HG02798 (cell line): ENCODE measurements at regions not wholly inside any gene's neighbourhood (a gene's known extent, or its start where the extent isn't known, plus 50 kb on each side); places are given as distances from the start of the nearest gene placed in this dataset.

ENCODE experiments used
- ATAC-seq: cut with Tn5 transposase; IDR thresholded peaks from one replicate; pipeline ENCODE4 v1.9.1; 2021; ENCODE audit warnings: mild to moderate bottlenecking; ENCODE audit not compliant: unreplicated experiment, poor library complexity

DNA sequence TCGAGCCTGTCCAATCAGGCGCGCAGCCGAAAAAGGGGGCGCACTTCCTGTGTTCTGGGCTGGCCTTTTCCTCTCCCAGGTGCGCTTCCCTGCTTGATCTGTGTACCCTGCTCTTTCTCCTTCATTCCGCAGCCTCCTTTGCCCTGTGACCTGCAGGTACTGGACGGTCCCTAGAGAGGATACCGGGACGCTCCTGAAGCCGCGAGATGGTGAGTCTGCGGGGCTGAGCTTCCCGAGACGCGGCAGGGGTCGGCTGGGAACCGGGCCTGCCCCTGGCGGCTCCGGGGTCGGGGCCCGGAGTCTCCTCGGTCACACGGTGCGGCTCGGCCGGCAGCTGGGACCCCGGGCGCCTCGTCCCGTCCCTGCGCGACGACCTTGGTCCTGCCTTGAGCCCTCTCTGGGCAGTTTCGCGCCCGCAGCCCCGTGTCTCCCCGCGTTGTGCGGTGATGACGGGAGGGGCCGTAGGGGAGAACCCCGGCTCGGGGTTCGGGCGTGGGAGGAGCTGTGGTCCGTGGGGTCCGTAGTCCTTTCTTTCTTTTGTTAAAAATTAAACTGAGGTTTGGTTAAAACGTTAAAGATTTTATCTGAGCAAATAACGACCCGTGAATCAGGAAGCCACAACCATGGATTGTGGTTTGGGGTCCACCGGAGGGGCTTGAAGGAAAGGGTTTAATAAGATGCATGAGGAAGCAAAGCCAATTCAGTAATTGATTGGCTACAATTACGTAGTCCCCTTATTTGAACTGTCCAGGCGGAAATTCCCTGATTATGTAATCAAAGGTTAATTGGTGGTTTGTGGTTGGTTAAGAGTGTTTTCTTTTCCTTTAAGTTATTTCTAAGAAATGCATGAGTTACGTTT is 172.8 kb upstream of the ZNF267 start:
- ATAC-seq = peak; percentile 47

DNA sequence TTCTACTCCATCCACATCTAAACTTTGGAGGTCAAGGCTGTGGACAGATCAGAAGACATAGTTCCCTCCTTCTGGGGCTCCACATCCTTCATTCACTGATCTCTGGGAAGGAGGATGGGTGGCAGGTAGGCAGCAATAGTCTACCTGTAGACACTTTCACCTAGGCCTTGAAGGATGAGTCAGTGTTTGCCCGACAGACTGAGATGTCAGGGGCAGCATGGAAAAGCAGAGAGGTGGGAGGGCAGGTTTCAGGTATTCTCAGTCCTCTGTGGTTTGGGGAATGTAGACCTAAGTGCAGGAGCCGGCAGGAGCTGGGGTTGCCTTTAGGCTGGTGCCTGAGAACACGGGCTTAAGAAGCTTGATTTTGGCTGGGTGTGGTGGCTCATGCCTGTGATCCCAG is 171.9 kb upstream of the ZNF267 start:
- no peak for ATAC-seq

DNA sequence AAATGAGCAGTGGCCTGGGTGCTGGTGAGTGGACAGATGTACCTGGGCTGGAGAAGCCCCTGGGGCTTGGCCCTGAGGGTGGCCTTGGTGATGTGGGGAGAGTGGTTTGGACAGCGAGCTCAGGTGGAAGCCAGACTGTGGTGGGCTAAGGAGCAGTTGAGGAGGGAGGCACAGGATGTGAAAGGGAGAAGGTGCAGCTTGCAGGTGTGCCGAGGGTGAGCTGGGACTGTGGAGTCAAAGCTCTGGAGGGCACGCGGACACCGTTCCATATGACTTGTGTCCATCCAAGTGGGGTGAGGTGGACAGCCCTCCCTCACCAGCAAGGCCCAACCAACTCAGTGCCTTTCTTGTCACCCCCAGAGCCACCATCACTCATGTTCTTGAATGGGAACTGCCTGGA is 170.8 kb upstream of the ZNF267 start:
- ATAC-seq = no peak

DNA sequence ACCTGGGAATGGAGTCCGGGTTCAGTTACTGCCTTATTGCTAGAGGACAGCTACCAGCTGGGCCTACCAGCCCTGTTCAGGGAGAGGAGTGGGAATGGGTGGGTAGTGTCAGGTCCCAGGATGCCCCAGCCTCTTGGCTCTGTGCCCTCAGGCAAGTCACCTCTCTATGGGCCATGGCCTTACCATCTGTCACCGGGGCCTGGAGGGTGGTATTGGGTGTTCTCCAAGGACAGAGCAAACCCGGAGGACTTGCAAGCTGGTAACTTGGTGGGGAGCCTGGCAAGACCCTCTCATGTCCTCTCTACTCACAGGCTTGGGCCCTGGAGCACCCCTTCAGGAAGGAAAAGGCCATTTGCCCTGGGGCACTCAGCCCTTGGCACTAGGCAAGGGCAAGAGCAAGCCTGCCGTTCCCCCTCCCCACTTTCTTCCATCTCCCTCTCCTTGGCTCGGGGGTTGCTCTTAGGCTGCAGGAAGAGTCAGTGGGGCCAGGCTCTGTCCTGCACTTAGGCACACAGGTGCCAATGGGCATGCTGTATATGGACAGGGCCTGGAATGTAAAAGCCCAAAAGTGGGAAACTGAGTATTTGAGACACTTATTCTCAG is 170.0 kb upstream of the ZNF267 start:
- ATAC-seq = no peak

DNA sequence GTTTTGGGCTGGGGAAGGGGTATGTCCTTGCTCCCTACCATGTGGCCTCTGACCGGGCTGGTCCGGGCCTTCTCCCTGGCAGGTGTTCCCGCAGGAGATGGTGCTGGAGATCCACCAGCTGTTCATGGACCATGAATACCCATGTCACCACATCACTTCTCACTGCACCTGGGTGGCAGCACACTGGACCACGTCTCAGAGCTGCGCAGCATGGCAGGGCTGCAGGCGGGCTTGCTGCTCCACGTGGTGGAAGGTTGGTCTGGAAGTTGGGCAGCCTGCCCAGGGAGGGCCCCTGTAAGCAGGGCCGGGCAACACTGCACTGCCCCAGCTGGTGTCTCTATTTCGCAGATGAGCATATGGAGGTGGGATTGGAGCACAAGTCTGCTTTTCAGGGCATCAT is 169.5 kb upstream of the ZNF267 start:
- no peak for ATAC-seq

DNA sequence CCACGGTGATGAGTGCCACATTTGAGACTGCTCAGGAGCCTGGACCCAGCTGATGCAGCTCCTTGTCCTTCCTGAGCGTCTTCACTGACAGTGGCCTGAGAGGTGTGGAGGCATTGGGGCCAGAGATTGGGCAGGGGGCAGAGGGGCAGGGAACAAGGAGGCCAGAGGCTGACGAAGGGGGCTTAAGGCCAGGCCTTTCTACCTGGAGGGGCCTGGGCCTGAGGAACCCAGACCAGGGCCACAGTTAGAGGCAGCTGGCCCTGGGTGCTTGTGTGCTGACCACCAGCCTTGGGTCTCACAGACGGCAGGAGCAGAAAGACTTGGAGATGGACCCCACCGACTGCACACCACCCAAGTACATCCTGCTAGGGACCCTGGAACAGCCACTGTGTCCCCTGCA is 168.2 kb upstream of the ZNF267 start:
- ATAC-seq = no peak

DNA sequence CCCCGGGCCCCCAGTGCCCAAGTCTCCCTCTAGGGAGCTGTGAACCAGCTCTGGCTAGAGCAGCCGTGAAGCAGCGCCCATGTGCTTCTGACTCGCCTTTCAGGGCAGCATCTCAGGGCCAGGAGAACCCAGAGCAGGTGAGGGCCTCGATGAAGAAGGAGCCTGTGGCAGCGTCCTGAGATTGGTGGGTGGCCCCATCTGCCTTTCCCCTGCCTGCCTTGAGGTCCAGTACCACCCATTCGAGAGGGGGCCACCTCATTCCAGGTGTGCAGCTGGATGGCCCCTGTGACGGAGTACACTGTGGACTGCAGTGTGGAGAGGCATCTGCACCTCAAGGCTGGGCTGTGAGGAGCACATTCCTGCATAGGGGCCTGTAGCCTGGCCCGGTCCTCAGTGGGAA is 167.3 kb upstream of the ZNF267 start:
- no peak for ATAC-seq

DNA sequence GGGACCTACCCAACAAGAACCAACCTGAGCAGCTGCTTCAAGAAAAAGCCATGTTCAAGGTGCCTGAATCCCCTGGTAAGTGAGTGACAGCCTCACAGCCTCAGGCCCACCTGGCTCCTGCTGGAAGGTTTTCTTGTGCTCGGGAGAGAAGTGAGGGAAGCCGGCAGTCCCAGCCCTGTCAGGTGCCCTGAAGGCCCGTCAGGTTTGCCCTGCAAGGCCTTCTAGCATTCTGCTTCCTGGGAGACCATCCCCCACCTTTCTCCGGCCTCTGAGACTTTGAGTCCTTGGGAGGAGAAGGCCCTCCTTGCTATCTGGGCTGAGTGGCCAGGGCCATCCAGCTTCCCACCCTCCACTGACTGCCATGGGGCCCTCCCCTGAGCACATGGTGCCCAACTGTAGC is 166.7 kb upstream of the ZNF267 start:
- ATAC-seq = no peak

DNA sequence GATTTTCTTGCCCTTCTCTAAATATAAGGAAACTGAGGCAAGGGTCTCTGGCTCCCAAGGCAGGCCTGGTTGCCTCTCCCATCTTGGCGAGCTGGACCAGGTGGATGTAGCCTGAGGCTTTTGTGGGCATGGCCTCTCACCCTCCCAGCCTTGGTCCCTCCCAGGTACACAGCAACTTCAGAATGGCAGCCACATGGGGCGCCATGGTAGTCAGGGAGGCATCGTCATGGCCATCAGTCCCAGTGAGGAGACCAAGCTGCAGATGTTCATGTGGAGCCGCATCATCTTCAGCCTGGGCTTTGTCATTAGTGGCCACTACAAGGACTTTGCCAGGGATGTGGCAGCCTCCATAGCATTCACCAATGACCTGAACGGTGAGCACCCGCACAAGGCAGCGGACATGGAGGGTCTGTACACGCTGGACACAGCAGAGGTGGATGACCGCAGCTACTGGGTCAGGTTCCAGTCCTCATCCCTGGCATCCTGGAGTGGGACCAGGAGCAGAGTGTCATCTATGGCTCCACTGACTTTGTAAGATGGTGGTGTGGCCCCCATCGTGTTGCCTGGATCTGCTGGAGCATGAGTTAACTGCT is 165.8 kb upstream of the ZNF267 start:
- no peak for ATAC-seq

DNA sequence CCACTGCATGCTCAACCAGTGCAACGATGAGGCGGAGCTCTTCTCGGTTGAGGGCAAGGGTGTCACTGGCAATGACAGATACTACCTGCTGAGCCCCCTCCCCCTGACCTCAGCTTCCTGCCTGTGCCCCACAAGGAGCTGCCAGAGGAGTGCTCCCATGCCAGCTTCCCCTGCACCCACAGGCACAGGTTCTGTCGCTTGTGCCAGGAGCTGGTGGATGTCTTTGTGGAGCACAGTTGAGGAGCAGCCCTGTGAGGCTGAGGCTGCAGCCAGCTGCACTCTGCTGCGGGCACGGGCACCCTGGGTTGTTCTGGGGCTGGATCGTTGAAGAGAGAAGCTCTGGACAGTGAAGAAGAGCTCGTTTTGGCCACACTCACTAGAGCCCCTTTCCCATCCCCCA is 165.3 kb upstream of the ZNF267 start:
- no peak for ATAC-seq

DNA sequence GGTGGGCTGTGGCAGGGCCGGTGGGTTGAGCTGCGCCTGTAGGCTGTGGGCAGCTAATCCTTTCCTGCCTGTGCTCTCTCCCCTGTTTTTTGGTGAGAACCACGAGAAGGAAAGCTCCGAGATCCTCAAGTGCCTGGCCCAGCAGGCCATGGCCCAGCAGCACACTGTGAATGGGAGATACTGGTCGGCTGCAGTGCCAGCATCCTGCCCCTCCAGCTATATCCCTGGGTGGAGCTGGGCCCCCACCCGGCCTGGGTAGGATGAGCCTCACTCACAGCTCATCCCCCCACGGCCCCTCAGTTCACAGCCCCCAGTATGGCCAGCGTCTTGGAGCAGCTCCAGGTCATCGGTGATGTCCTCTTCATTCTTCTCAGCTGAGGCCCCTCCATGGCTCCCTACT is 164.4 kb upstream of the ZNF267 start:
- ATAC-seq = no peak

DNA sequence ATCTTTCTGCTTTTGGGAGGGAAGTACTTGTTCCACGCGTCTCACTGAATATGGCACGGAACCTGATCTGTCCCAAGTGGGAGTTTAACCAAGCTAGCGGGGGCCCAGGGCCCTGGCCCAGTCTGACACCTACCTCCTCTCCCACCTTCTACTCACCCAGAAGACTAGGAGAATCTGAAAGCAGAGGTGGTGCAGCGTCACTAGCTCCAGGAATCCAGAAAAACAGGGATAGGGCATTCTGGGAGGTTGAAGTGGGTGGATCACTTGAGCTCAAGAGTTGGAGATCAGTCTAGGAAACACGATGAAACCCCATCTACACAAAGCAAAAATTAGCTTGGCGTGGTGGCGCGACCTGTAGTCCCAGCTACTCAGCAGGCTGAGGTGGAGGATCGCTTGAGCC is 163.5 kb upstream of the ZNF267 start:
- no peak for ATAC-seq

DNA sequence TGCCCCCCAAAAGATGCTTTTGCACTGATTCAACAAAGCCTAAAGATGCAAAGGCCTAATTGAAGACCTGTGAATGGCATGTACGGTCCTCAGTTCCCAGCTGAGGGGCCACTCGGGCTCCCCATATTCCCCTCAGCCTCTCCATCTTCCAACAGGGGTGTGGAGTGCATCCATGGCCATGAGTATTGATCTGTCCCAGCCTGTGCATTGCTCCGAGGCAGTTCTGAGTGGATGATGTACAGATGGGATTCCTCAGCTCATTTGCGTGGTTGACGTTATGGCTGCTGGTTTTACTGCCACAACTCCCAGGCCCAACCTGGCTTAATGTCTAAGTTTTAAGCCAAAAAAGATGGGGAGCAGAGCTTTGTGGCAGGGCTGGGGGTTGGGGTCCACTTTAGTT is 162.7 kb upstream of the ZNF267 start:
- no peak for ATAC-seq

DNA sequence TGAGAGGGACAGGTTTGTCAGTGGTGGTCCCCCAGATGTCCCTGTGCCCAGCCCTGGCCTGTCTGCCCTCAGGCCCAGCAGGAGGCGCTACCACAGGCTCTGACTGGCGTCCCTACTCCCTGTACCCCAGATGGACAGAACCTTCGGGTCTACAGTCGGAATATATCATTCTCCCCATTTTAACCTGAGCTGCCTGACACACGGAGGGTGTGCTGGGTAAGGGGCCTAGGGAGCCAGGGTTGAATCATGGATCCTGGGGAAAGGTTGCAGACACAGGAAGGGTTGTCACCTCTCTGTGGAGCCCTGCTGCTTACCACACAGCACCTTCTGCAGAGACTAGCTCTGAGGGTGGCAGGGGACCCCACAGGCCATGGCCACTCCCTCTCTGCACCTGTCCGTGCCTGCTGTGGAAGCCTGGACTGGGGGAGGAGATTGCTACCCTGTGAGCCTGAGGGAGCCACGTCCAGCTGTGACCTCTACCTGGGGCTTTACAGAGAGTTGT is 162.2 kb upstream of the ZNF267 start:
- no peak for ATAC-seq

DNA sequence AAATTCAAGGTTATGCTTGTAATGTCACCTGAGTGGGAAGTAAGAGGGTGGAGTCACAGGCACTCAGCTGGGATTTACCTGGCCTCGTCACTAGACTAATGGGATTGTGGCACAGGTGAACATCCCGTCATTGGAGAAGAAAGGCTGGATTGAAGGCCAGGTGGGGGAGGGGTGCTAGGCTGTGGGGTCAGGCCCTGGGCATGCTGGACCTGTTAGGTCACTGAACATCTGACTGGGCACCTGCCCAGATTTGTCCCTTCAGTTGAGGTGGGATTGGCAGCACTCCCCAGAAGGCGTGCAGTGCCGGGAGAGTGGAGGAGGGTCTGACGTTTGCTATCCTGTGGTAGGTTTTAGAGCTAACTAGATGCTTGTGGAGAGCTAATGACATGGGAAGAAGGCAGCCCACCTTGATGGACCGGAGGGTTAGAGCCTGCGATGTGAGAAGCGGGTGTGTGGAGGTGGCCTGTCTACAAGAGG is 161.5 kb upstream of the ZNF267 start:
- ATAC-seq = no peak

DNA sequence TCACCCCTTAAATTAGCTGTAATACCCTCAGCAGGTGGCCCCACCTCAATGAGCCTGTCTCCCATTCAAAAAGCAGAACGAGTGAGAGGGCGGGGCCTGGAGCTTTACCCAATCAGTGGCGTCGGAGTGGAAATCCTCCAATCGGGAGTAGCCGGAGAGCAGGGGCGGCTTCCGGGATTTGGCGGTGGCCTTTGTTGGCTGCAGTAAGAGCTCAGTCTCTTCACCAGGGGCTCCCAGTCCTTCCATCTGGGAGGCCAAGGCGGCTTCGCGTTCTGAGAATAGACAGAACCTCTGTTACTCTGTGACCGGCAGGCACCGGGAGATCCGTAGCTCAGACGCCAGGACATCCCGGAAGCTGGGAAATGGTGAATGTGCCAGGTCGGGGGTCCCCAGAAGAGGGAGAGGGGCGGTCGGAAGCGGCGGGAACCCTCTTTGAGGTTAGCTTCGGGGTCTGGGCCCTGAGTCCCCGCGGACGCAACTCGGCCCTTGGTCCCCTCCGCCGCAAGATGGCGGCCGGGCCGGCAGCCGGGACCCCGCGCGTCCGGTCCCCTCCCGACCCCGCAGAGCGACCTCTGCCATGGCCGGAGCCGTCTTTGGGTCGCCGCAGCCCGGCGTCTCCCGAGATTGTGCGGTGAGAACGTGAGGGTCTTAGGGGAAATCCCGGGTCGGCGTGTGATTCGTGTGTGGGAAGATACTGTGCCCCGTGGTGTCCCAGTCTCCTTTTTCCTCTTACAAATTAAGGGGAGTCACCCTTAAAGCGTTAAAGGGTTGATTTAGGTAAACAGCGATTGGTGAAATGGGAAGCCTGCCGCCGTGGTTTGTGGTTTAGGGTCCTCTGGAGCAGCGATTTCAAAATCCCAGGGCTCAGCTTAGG is 160.3 kb upstream of the ZNF267 start:
- ATAC-seq = peak; percentile 97

DNA sequence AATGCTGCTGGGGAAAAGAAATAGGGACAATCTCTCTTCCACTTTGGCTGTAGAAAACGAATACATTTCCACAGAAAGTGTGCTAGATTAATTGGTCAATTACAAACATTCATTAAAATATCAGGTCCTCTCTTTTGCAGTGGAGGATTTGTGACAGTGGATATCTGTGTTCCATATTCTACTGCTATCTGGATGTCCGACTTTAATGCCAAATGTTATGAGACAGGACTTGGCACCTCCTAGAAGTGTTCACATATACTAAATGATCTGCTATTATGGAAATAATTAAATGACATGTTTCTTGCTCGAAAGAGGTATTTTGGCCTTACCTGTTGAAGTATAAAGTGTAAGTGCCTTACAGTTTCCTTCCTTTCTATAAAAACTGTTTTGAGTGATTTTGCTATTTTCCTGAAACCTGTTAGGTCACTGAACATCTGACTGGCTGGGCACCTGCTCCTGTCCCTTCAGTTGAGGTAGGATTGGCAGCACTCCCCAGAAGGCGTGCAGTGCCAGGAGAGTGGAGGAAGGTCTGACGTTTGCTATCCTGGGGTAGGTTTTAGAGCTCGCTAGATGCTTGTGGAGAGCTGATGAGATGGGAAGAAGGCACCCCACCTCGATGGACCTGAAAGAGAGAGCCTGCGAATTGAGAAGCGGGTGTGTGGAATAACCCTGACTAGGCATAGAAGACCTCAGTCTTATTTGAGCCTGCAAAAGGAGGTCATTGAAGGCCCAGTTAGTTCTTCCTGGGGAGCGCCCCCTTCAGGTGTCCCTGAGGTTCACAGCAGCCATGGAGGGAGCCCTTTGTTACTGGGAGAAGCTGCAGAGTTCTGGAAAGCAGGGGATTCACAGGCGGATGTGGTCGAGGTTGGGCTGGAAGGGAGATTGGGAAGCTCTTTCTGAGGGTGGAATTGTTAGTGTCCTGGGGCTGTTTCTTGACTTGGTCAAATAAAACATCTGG is 159.4 kb upstream of the ZNF267 start:
- ATAC-seq = no peak

DNA sequence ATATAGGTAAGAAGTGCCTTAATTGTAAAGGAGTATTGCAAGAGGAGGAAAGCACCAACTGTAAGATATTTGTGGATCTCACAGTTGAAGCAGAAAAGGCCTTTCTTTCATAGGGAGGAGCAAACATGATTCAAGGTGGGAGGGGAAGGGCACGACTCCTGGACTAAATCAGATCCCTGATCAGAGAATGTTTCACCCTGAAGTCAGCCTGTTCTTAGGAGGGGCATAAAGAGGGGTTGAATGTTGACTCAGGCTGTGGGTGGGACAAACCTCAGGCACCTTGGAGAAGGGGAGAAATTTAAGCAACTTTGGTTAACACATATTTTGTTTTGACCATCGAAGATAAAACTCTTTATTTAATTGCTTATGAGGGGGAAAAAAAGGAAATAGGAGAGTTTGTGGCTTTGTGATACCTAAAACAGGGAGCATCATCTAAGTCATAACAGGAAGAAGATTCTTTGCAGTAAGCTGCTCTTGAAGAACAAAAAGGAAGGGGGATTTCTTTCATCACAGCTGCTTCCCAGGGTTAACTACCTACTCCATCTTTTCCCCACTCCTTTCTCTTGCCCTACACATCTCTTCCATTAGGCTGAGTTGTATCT is 158.6 kb upstream of the ZNF267 start:
- ATAC-seq = no peak

DNA sequence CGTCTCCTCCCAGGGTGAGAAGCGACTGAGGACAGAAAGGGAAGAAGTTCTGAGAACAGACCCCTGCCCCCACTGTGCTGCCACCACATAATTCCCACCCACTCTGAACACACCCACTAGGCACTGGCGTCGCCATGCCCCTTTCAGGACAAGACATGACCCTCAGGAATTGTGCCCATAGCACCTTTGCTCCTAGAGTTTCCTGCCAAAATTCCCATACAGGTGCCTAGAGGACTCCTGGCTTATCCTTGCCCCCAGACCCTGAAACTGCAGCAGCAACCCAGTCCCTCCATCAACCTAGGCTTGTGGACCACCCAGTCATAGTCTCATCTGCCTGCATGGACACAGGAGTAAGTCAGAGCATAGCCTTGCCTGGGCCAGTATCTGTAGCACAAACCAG is 157.7 kb upstream of the ZNF267 start:
- ATAC-seq = no peak
